Activated CD4-positive, CD25-positive, alpha-beta regulatory T cell (primary cell): ENCODE measurements at regions not wholly inside any gene's neighbourhood (a gene's known extent, or its start where the extent isn't known, plus 50 kb on each side); places are given as distances from the start of the nearest gene placed in this dataset.

Source experiments
- DNase-seq, 4 experiments: peaks; one replicate each; lab custom pipeline; 2025; lab: John Stamatoyannopoulos, UW

DNA sequence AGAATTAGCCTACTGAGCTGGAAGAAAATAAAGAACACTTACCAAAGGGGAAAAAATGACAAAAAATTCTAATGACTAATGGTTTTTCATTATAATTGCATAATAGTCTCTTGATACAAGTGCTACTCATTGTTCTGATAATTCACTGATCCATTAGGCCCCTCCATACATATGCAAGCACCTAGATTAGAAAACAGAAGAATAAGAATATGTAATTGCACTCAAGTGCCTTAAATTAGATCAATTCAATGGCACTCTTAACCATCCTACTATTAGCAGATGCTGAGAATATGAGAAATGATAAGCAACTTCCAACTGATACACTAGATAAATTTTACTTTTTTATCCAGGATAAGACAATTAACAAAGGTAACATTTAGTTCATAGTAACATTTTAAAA is 440.9 kb upstream of the C9orf72 start:
- DNase-seq, result no peak

DNA sequence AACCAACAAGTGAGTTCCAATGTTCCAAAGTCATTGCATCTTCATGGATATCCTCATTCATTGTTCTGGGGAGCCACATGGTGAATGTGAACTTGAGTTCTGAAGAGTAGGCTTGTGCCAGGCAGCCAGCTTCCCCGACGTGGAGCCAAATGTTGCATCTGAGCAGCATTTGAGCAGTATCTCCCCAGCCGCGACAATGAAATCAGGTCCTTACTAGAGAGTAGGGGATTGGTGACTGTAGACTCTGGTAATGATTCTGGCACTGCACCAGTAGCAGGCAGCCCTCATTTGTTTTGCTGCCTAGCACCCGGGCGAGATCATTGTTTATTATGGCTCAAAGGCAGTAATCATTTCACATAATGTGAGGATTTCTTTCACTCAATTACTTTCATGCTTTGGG is 451.4 kb upstream of the C9orf72 start:
- no peak for DNase-seq

DNA sequence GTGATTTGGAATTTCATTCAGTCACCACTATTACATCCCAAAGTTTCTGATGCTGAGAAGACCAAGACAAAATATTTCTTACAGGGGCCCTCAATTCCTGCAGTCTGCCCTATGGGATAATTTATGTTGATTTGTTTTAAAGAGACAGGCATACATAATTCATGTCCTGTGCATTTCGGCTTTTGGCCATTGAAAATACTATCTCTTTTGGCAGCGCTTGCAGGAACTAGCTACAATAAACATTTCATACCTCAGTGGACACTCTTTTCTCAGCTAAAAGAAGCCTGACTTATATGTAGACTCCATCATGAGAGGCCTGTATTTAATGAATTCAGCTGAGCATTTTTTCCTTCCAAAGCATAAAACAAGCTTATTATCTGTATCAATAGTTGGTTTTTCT is 451.9 kb upstream of the C9orf72 start:
- DNase-seq, result no peak

DNA sequence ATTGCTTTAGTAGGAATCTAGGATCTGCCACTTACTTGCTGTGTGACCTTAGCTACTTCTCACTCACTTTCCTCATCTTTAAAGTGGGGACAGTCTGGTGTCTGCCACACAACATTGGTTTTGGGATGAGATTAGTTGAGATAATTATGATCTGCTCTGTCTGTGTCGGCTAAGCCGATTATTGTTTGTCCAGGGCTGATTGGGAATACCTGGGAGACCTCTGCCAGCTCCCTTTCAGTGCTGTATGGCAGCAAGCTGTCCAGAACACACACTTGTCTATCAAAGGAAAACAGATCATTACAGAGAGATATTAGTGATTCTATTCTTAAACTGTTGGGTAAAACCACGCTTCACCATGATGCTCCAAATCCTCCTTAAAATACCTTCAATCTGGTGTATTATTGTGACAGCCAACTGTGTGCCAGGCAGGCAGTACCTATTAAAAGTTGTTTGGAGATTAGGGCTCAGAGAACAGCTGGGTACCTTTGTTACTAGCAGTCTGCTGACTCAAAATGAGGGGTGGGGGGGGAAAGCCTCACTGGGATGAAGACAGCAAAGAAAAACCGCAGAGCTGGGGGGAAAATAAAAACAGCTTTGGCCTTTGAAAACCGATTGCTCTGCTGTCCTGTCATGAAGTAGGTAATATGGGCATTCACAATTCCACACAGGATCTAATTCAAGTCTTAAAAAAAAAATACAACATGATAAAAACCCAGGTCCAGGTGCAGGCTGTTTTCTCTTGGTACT is 458.4 kb upstream of the C9orf72 start:
- no peak for DNase-seq

DNA sequence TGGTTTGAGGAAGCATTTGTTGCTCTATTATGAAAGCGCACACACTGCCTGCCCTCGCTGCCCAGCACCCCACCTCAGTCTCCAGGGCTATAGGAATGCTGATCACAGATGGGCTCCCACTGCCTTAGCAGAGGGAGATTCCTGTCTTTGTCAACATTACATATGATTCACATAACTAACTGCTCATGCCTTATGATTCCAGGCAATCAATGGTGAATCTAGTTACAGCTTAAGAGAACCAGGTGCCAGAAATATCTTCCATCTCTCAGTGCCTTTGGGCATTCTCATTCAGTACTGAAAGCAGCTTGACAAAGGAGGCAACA is 458.9 kb upstream of the C9orf72 start:
- DNase-seq, result no peak

DNA sequence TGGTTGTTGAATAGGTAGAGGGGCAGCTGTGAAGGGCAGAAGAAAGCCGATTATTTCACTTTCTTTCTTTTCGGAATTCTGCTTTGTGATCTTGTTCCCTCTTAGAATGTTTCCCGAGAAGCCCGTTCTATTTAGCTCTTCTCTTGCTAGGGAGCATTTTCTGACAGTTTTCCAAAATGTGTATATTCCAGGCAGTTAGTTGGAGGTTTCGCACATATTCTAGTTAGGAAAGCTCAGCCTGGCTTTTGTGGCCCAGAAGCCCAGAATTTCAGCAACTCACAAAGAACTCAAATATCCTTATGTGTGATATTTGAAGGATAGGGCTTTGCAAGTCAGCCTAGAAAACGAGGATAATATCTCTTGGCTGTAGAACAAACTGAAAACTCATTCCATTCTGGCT is 461.0 kb upstream of the C9orf72 start:
- DNase-seq, result no peak

DNA sequence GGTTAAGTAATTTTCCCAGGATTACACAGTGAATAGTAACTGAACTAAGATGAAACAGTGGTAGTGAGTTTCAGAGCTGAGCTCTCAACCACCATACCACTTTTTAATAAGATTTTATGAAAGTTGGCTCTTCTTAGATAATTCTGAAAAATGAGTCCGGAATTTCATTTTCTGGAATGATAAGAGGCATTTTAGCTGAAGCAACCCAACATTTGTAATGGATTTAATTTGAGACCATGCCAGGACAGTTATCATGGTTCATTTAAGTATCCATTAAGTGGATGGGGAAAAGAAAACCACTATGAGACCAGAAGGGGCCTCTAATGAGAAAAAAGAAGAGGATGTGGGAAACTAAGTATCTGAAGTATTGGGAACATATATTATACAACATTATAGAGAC is 464.7 kb upstream of the C9orf72 start:
- no peak for DNase-seq

DNA sequence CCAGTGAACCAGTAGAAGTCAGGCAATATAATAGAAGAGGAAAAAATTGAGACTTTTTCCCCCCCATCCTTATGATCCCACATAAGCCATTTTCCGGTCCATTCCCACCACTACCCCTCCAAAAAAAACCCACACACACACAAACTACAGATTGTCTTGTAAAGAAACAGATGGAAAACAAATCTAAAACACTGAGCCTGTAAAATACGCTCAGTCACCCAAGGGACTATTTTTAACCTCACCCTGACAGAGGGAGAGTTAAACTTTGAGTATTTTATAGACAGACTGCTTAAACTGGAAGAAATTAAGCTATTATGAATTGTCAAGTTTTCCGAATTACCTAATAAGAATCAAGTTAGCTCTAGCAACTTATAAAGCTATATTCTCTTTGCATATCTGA is 471.8 kb upstream of the C9orf72 start:
- no peak for DNase-seq

DNA sequence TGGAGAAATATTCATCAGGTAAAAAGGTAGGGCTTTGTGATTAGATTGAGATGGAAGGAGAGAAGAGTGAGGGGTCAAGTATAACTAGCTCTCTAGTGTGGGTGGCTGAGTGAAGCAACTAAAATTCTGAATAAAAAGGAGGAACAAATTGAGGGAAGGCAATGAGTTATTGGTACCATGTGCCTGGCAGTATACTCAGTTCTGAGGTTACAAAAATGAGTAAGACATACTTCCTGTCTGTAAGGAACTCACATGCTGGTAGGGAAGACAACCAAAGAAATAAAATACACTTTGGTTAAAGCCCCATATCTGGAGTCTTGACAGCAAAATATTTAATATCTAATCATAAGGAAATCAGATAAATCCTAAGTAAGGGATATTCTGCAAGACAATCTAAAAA is 476.8 kb upstream of the C9orf72 start:
- no peak for DNase-seq

DNA sequence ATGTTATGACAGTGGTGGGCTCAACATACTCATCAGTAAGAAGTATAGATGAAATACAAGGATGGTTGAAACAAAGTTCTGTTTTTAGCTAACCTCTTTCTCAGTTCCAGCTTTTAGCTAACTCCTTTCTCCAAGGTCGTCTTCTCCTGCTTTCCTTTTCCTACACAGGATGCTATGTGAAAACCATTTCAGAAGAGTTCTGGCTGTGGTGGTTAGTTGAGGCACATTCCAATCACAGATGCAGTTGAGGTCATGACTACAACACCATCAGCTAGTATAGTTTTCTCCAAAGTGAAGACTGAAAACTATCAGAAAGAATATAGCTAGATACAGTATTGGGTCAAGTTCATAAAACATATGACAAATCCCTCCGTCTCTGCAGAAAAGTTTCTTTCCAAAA is 477.7 kb upstream of the C9orf72 start:
- DNase-seq, result no peak

DNA sequence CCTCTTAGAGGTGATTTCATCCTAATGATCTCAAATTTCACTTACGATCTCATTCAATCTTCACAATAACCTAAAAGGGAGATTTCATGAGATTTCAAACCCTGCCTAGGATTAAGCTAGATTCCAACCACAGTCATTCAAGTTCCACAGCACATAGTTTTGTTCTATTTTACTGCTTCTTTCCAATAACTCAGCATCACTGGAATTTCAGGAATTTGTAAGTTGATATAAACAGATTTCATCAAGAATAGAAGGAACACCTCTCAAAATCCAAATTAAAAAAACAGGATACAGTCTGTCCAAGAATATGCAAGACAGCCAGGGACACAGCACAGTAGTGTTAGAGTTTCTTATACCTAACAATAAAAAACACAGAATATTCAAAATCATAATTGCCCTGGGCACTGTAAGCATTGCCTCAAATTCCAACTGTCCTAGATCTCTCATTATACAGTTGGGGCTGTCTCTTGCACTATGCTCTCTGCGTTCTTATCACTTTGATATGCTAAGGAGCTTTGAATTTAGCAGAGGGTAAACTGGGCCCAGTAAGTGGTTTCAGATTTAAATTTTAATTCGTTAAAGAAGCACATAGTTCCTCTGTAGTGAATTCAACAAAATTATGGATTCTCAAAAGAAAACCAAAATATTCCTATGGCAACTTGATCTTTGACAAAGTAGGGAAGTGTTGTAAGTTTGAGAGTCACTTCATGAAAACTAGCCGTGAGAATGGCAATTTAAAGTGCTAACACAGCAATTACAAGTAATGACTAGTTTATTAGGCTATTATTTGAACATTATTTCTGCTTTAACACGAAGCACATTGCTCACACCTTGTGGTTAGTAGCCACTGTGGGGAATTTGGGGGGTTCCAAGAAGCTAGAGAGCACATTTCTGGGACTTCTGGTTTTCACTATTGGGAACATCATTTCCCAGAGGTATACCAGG is 478.6 kb upstream of the C9orf72 start:
- no peak for DNase-seq

DNA sequence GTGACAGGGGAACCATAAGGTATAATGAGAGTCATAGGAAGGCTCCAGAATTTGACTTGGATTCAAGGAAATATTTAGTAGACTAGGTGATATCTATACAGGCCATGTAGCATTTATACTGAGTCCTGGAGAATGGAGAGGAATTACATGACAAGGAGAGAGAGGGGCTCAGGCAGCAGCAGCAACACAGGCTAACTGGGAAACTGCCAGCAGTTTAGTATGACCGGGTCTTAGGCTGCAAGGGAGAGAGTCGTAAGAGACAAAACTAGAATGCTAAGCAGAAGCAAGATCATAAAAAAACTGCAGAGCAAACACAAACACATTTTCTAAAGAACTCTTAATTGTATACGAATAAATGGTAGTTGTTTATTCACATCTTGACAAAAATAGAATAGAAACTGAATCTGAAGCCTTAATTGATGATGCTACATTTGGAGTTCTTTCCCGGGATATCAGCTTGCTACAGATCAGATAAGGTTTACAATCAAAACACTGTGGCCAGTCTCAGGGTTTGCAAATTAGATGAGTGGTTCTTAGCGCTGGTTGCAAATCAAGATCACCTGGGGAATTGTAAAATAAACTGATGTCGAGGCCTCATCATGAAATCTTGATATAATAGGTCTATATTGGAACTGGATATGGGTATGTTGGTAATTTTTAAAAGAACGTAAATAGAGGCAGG is 480.0 kb upstream of the C9orf72 start:
- DNase-seq, result no peak

DNA sequence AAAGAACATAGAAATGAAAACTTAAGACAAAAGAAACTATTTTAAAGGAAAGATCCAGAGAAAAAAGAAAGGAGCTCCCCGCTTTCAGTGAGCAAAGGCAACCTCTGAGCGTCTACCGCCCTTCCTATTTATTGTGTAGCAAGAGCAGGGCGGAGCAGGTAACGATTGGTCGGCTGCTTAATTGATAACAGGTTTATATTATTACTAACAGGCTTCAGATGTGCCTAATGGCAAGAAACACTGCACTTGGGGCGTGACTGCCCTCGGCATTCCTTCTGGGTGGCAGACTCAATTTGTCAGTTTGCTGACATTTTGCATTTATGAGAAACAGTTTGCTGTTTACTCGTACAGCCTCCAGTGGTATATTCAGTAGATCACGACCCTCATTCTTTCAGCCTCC is 482.7 kb upstream of the C9orf72 start:
- DNase-seq, result no peak

DNA sequence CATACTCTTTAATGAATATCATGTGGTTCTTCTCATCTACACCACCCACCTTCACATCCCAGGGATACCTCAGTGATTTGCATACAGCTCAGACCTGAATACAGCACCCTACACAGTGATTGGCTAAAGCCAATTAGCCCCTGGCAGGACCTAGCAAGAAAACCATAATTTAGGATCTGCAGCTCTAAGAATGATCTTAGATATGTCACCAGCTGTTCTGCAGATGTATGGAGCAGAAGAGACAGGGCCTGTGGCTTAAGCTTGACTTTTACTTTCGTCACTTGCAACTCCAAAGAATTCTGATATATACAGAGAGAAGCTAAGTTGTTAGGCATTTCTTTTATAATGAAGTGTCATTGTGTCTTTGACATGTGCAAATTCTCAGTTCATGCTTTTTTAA is 483.2 kb upstream of the C9orf72 start:
- DNase-seq, result no peak

DNA sequence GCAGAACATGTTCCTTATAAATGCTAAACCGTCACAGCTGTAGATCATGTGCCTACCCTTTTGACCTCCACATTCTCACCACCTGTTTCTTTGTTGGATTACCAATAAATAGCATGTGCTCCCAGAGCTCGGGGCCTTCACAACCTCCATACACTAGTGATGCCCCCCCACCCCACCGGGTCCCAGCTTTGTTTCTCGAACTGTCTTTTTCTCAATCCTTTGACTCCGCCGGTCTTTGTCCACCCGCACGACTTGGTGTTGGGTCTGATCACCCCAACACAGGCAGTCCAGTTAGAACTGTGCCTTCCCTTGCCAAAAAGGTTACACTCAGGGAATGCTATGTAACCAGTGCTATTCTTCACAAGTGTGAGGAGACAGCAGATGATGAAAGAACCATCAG is 485.9 kb upstream of the C9orf72 start:
- DNase-seq, result no peak

DNA sequence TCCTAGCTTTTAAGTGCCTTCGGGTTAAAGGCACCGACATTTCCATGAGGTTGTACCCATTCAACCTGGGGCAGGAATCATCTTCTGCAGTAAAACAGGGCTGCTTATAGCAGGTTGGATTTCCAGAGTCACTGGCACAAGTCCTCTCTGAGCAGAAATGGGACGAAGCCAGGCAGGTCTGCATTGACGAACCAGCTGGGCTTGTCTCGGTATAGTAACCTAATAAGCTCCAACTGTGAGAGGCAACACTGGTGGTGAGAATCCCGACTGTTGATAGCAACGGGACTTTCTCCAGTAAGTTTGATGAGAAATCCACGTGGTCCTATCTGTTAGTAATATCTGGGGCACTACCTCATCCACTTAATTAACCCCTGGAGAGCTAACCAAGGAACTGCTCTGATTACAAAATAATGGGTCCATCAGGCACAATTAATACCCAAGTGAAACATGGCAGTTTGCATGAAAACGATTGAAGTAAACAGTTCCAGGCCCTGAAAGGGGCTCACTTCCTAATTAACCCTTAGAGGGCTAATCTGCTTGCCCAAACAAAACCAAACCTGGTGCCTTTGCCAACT is 491.0 kb upstream of the C9orf72 start:
- DNase-seq, result no peak

DNA sequence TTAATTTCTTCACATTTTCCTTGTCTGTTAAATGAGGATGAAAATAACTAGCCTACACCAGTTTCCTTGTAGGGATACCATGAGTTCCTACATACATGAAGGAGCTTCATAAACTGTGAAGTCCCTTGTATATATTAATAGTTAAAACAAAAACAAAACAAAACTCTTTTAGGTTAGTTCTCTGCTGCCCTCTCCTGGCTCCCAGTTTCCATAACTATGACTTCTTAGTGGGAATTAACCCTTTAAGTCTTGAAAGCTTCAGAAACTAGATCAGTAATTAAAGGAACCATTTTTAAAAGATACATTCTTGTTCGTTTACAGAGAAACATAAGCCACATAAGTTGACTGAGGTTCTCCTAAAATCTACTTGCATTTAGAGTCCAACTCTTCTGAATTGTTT is 500.0 kb upstream of the C9orf72 start:
- DNase-seq, result no peak

DNA sequence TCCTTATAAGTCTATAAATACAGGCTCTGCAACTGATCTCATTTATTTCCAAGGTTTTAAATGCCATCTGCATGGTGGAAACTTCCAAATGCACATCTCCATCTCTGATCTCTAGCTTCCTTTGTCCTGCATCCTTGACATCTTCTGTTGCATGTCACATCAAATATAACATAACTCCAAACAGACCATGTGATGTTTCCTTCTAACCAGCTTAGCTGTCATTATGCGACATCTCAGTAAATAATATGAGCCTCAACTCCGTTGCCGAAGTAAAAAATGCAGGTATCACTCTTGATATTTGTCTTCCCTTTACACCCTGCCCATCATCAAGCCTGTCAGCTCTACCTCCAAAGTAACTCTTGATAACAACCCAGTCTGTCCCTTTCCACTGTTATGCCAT is 506.4 kb upstream of the C9orf72 start:
- DNase-seq, result no peak

DNA sequence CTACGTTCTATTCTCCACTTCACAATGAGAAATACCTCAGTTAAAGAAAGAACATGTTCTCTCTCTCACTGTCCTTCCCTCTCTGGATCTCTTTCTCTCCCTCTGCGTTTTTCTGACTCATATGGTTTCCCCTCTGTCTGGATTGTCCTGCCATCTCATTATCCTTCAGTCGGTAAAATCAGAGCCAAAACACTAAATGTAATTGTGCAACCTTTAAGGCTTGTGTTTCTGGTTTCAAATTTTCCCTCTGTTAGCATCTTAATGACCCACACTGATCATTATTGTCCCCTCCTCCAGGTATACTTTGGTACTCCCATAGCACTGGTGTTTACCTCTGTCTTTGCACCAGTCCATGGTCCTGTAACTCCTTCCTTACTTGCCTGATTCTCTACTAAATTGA is 509.4 kb upstream of the C9orf72 start:
- no peak for DNase-seq

DNA sequence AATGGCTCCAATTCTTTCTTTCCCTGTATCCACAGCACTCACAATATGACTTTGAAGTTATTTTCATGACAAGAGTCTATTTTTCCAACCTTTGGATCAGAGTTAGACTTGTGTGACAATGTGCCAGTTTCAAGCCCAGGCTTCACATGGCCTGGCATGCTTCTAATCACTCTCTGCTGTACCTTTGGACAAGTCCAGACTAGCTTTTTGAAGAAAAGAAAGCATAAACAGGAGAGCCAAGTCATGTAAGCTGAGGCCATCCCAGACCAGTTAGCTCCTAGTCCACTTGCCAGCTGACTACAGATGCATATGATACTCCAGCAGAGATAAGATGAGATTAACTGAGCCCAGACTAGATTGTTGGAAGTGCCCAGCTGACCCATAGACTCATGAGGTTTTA is 513.6 kb upstream of the C9orf72 start:
- DNase-seq, result no peak

DNA sequence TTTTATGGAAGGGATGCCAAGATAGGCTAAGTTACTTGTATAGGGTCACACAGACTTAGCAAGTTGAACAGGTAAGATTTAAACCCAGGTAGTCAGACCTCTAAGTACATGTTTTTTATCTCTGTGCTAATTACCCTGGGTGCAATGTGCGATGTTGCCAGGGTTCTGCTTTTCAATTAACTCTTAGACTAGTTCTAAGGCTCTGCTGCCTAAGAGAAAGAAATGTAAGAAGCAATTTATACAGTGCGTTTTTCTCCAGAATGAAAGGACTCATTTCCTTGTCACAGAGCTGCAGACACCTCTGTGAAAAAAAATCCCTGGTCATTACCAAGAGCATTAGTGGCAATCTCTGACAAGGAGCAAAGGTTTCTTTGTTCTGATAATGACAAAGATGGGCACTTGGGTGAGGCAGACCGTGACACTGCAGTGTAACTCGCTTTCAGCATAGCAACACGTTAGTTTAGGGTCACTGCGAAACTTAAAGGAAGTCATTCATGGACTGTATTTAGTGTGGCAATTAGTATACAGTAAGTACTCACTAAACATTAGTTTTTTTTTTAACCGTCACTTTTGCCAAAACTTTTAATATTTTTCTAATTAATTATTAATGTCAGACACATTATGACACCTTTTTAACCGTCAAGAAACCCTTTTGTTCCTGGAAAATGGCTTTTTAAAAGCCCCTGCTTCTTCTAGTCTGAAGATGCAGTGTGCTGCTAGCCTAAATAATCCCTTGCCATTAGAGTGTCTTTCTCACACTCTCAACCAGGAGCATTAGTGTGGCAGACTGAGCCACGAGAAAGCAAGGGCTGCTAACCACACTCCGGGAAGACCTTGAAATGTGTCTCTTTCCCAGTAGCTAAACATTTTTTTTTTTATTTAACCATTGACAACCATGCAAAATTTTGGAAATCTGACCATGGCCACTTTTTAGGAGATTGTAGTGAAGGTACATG is 520.0 kb upstream of the C9orf72 start:
- DNase-seq, result no peak

DNA sequence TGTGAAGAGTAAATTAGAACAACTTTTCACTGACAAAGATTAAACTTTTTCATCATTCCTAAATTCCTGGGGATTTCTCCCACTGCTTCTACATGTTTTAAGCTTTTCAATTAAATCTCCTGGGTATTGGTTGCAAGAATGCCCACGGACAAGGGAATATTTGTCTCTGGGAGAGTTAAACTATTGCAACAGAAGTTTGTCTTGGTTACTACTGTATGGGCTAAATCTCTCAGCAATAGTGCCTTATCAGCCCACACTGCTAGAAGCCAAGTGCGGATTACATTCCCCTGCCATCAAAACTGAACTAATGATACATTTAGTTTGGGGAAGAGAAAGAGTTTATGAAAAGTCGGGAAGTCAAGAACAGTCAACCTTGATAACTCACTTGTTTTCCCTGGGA is 528.2 kb upstream of the C9orf72 start:
- no peak for DNase-seq
